ENCODE measurements at regions not wholly inside any gene's neighbourhood (a gene's known extent, or its start where the extent isn't known, plus 50 kb on each side); places are given as distances from the start of the nearest gene placed in this dataset.

GRCh38 chr12:114852976-114853529 is 169.1 kb upstream of the TBX3 start:
- Histone ChIP-seq H3K4me3 (ENCODE audit: low read depth in 1 of 2, low read length in 2 of 2) (no peak overlapping the region), H3K9ac (ENCODE audit: low read depth in 1 of 2, low read length in 2 of 2) (no peak overlapping the region), H3K27ac (ENCODE audit: low read depth, low read length) (no peak overlapping the region), H3K27me3 (ENCODE audit: control insufficient read depth in 1 of 2, insufficient read depth in 2 of 2, low read length in 2 of 2) (no peaks in the 10 kb centered on the region), H3K9me3 (ENCODE audit: control insufficient read depth in 1 of 2, low read length in 2 of 2) (peaks cover 0 to 2% of the 10 kb centered on the region in 2 donors), H3K36me3 (ENCODE audit: control insufficient read depth in 1 of 2, insufficient read depth in 2 of 2, low read length in 2 of 2) (no peaks in the 10 kb centered on the region), H3K4me1 (ENCODE audit: control insufficient read depth in 1 of 2, insufficient read depth in 2 of 2, low read length in 2 of 2) (peaks cover 0 to 10% of the 10 kb centered on the region in 2 donors)

- Histone ChIP-seq H3K4me1 (ENCODE audit: control insufficient read depth in 1 of 2, insufficient read depth in 2 of 2, low read length in 2 of 2) (peaks cover 0 to 10% of the 10 kb centered on the region in 2 donors), H3K9ac (ENCODE audit: low read depth in 1 of 2, low read length in 2 of 2) (no peak overlapping the region), H3K27me3 (ENCODE audit: control insufficient read depth in 1 of 2, insufficient read depth in 2 of 2, low read length in 2 of 2) (no peaks in the 10 kb centered on the region), H3K36me3 (ENCODE audit: control insufficient read depth in 1 of 2, insufficient read depth in 2 of 2, low read length in 2 of 2) (no peaks in the 10 kb centered on the region), H3K27ac (ENCODE audit: low read depth, low read length) (no peak overlapping the region), H3K4me3 (ENCODE audit: low read depth in 1 of 2, low read length in 2 of 2) (no peak overlapping the region), H3K9me3 (ENCODE audit: control insufficient read depth in 1 of 2, low read length in 2 of 2) (peaks cover 0 to 2% of the 10 kb centered on the region in 2 donors)
These were observed 168.0 kb upstream of the TBX3 start for GRCh38 chr12:114851981-114852380.

DNA sequence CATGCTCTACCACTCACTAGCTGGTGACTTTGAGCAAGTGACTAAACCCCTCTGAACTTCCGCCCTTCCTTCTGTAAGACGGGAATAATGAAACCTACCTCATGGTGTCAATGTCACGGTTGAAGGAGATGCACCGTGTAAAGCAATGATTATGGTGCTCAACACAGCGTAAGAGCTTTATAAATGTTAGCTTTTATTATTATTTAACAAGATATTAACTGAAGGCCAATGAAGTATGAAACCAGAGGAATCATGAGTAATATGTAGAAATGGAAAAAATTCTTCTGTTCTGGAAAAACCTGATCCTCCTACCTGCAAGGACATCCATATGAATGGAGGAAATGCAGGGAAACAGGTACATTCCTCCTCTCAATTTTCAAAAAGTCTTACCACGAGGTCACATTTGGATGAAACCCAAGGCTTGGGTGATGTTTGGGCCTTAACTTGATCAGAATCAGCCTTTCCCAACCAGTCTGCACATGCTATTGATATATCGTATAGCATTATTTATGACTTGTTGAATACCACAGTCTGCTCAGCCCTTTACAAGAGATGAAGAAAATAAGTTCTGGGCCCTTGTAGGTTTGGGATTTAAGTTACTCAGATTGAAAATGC is 166.8 kb upstream of the TBX3 start:
- Histone ChIP-seq H3K9me3 (ENCODE audit: control insufficient read depth in 1 of 2, low read length in 2 of 2) (peaks cover 0 to 2% of the 10 kb centered on the region in 2 donors), H3K36me3 (ENCODE audit: control insufficient read depth in 1 of 2, insufficient read depth in 2 of 2, low read length in 2 of 2) (no peaks in the 10 kb centered on the region), H3K27me3 (ENCODE audit: control insufficient read depth in 1 of 2, insufficient read depth in 2 of 2, low read length in 2 of 2) (no peaks in the 10 kb centered on the region), H3K4me1 (ENCODE audit: control insufficient read depth in 1 of 2, insufficient read depth in 2 of 2, low read length in 2 of 2) (peaks cover 0 to 3% of the 10 kb centered on the region in 2 donors), H3K4me3 (ENCODE audit: low read depth in 1 of 2, low read length in 2 of 2) (no peak overlapping the region), H3K9ac (ENCODE audit: low read depth in 1 of 2, low read length in 2 of 2) (no peak overlapping the region), H3K27ac (ENCODE audit: low read depth, low read length) (no peak overlapping the region)

- H3K27me3 ChIP-seq (ENCODE audit: control insufficient read depth in 1 of 2, insufficient read depth in 2 of 2, low read length in 2 of 2), result no peaks in the 10 kb centered on the region
- no peaks in the 10 kb centered on the region for H3K36me3 ChIP-seq (ENCODE audit: control insufficient read depth in 1 of 2, insufficient read depth in 2 of 2, low read length in 2 of 2)
- H3K27ac ChIP-seq (ENCODE audit: low read depth, low read length), result no peak overlapping the region
- no peak overlapping the region for H3K4me3 ChIP-seq (ENCODE audit: low read depth in 1 of 2, low read length in 2 of 2)
- no peak overlapping the region for H3K9ac ChIP-seq (ENCODE audit: low read depth in 1 of 2, low read length in 2 of 2)
- H3K4me1 ChIP-seq (ENCODE audit: control insufficient read depth in 1 of 2, insufficient read depth in 2 of 2, low read length in 2 of 2), result no peaks in the 10 kb centered on the region
- H3K9me3 ChIP-seq (ENCODE audit: control insufficient read depth in 1 of 2, low read length in 2 of 2), result no peaks in the 10 kb centered on the region
These were observed 164.7 kb upstream of the TBX3 start for GRCh38 chr12:114848666-114849065.

DNA sequence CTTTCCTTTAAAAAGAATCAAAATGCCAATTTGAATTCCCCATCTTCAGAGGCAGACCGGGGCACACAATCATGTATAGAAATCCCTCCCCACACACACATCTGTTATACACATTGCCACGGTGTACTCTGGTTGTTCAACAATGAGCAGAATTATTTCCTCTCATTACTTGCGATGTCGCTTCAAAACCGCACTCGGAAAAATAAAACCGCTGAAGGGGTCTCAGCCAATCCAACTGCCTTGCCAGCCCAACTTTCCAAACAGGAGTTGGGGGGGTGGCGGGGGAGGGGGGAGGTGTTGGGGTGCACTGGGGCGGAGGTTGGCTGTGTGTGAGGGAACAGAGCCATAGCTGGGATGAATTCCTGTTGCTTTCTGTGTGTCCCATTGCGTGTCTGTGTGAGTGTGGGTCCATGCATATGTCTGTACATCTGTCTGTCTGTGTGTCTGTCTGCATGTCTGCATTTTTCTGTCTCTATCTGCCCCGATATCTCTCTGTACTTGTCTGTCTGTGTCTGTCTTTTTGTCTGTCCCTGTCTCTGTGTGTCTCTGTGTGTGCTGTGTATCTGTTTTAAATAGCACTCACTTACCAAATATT is 163.6 kb upstream of the TBX3 start:
- Histone ChIP-seq H3K4me1 (ENCODE audit: control insufficient read depth in 1 of 2, insufficient read depth in 2 of 2, low read length in 2 of 2) (no peaks in the 10 kb centered on the region), H3K36me3 (ENCODE audit: control insufficient read depth in 1 of 2, insufficient read depth in 2 of 2, low read length in 2 of 2) (no peaks in the 10 kb centered on the region), H3K4me3 (ENCODE audit: low read depth in 1 of 2, low read length in 2 of 2) (no peak overlapping the region), H3K9me3 (ENCODE audit: control insufficient read depth in 1 of 2, low read length in 2 of 2) (no peaks in the 10 kb centered on the region), H3K27ac (ENCODE audit: low read depth, low read length) (no peak overlapping the region), H3K27me3 (ENCODE audit: control insufficient read depth in 1 of 2, insufficient read depth in 2 of 2, low read length in 2 of 2) (no peaks in the 10 kb centered on the region), H3K9ac (ENCODE audit: low read depth in 1 of 2, low read length in 2 of 2) (no peak overlapping the region)

- Histone ChIP-seq H3K27ac (ENCODE audit: low read depth, low read length) (no peak overlapping the region), H3K4me3 (ENCODE audit: low read depth in 1 of 2, low read length in 2 of 2) (no peak overlapping the region)
These were observed 162.8 kb upstream of the TBX3 start for GRCh38 chr12:114846771-114847170.

DNA sequence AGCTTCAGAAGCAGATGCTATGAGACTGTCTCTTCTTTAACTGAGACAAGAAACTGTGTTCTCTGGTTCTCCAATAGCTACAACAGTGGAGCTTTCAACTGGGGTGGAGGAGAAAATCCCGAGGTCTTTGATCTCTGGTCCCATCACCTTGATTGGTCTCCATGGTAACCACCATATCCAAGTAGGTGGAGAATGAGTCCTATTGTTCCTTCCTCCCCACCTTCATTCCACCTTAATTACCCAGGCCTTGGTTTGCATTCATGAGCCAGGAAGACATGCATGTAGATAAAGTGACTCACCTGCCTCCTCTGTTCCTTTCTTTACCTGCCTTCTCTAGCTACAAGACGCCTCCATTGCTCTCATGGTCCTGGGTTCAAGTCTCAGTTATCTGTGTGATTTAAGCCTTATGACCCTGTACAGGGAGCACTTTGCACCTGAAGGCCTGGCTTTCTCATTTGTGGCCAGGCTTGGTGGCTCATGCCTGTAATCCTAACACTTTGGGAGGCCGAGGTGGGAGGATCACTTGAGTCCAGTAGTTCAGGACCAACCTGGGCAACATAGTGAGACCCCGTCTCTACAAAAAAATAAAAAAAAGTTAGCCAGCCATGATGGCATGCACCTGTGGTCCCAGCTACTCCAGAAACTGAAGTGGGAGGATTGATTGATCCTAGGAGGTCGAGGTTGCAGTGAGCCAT is 157.7 kb upstream of the TBX3 start:
- Histone ChIP-seq H3K36me3 (ENCODE audit: control insufficient read depth in 1 of 2, insufficient read depth in 2 of 2, low read length in 2 of 2) (no peaks in the 10 kb centered on the region), H3K4me1 (ENCODE audit: control insufficient read depth in 1 of 2, insufficient read depth in 2 of 2, low read length in 2 of 2) (no peaks in the 10 kb centered on the region), H3K9me3 (ENCODE audit: control insufficient read depth in 1 of 2, low read length in 2 of 2) (no peaks in the 10 kb centered on the region), H3K27ac (ENCODE audit: low read depth, low read length) (no peak overlapping the region), H3K9ac (ENCODE audit: low read depth in 1 of 2, low read length in 2 of 2) (no peak overlapping the region), H3K4me3 (ENCODE audit: low read depth in 1 of 2, low read length in 2 of 2) (no peak overlapping the region), H3K27me3 (ENCODE audit: control insufficient read depth in 1 of 2, insufficient read depth in 2 of 2, low read length in 2 of 2) (no peaks in the 10 kb centered on the region)

More at GRCh38 chr12:114846771-114847170, 162.8 kb upstream of the TBX3 start:
- no peaks in the 10 kb centered on the region for H3K27me3 ChIP-seq (ENCODE audit: control insufficient read depth in 1 of 2, insufficient read depth in 2 of 2, low read length in 2 of 2)
- H3K36me3 ChIP-seq (ENCODE audit: control insufficient read depth in 1 of 2, insufficient read depth in 2 of 2, low read length in 2 of 2), result no peaks in the 10 kb centered on the region
- H3K9me3 ChIP-seq (ENCODE audit: control insufficient read depth in 1 of 2, low read length in 2 of 2), result no peaks in the 10 kb centered on the region
- H3K4me1 ChIP-seq (ENCODE audit: control insufficient read depth in 1 of 2, insufficient read depth in 2 of 2, low read length in 2 of 2), result no peaks in the 10 kb centered on the region
- H3K9ac ChIP-seq (ENCODE audit: low read depth in 1 of 2, low read length in 2 of 2), result no peak overlapping the region

GRCh38 chr12:114838480-114838879 is 154.5 kb upstream of the TBX3 start:
- no peaks in the 10 kb centered on the region for H3K36me3 ChIP-seq (ENCODE audit: control insufficient read depth in 1 of 2, insufficient read depth in 2 of 2, low read length in 2 of 2)
- no peak overlapping the region for H3K9ac ChIP-seq (ENCODE audit: low read depth in 1 of 2, low read length in 2 of 2)
- no peak overlapping the region for H3K4me3 ChIP-seq (ENCODE audit: low read depth in 1 of 2, low read length in 2 of 2)
- H3K27me3 ChIP-seq (ENCODE audit: control insufficient read depth in 1 of 2, insufficient read depth in 2 of 2, low read length in 2 of 2), result no peaks in the 10 kb centered on the region
- no peak overlapping the region for H3K27ac ChIP-seq (ENCODE audit: low read depth, low read length)
- H3K4me1 ChIP-seq (ENCODE audit: control insufficient read depth in 1 of 2, insufficient read depth in 2 of 2, low read length in 2 of 2), result no peaks in the 10 kb centered on the region
- H3K9me3 ChIP-seq (ENCODE audit: control insufficient read depth in 1 of 2, low read length in 2 of 2), result peaks cover 0 to 6% of the 10 kb centered on the region in 2 donors

GRCh38 chr12:114836609-114837008 is 152.6 kb upstream of the TBX3 start:
- Histone ChIP-seq H3K27me3 (ENCODE audit: control insufficient read depth in 1 of 2, insufficient read depth in 2 of 2, low read length in 2 of 2) (no peaks in the 10 kb centered on the region), H3K9ac (ENCODE audit: low read depth in 1 of 2, low read length in 2 of 2) (no peak overlapping the region), H3K4me3 (ENCODE audit: low read depth in 1 of 2, low read length in 2 of 2) (no peak overlapping the region), H3K36me3 (ENCODE audit: control insufficient read depth in 1 of 2, insufficient read depth in 2 of 2, low read length in 2 of 2) (no peaks in the 10 kb centered on the region), H3K4me1 (ENCODE audit: control insufficient read depth in 1 of 2, insufficient read depth in 2 of 2, low read length in 2 of 2) (no peaks in the 10 kb centered on the region), H3K9me3 (ENCODE audit: control insufficient read depth in 1 of 2, low read length in 2 of 2) (peaks cover 0 to 6% of the 10 kb centered on the region in 2 donors), H3K27ac (ENCODE audit: low read depth, low read length) (no peak overlapping the region)

DNA sequence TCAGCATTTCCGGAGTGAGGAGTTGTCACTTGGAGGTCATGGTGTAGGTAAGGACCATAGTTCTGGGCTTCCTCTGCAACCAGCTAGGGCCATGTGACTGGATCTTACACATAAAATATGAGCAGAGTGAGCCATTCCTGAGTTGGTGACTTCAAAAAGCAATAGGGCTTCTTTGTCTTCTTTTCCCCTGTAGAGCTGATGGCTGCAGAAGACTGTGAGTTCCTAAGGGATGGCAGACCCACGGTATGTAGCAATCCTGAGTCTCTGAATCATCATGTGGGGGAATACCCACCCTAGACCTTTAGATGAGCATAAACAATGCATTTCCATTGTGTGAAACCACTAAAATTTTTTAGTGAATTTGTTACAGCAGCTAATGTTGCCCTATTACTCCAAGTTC is 151.1 kb upstream of the TBX3 start:
- Histone ChIP-seq H3K36me3 (ENCODE audit: control insufficient read depth in 1 of 2, insufficient read depth in 2 of 2, low read length in 2 of 2) (no peaks in the 10 kb centered on the region), H3K4me3 (ENCODE audit: low read depth in 1 of 2, low read length in 2 of 2) (no peak overlapping the region), H3K9ac (ENCODE audit: low read depth in 1 of 2, low read length in 2 of 2) (no peak overlapping the region), H3K27ac (ENCODE audit: low read depth, low read length) (no peak overlapping the region), H3K4me1 (ENCODE audit: control insufficient read depth in 1 of 2, insufficient read depth in 2 of 2, low read length in 2 of 2) (no peaks in the 10 kb centered on the region), H3K9me3 (ENCODE audit: control insufficient read depth in 1 of 2, low read length in 2 of 2) (peaks cover 0 to 6% of the 10 kb centered on the region in 2 donors), H3K27me3 (ENCODE audit: control insufficient read depth in 1 of 2, insufficient read depth in 2 of 2, low read length in 2 of 2) (no peaks in the 10 kb centered on the region)
